ENCODE measurements at regions not wholly inside any gene's neighbourhood (a gene's known extent, or its start where the extent isn't known, plus 50 kb on each side); places are given as distances from the start of the nearest gene placed in this dataset.

GRCh38 chr13:91014696-91015095 is 332.8 kb upstream of the MIR17HG start:
- DNase-seq (ENCODE audit: low spot score), result no peak
- H3K9ac ChIP-seq (ENCODE audit: low read depth in 1 of 2, low read length in 2 of 2), result no peak overlapping the region

GRCh38 chr13:91017031-91017668 is 330.3 kb upstream of the MIR17HG start:
- DNase-seq (ENCODE audit: low spot score), result peak; percentile 46
- TF ChIP-seq GABPA (IDR thresholded peaks at IDR 0.05 in 1 of 2, conservative IDR thresholded peaks at IDR 0.05 in 1 of 2), result no peak
- no peak for TF ChIP-seq NR2F2 (IDR thresholded peaks at IDR 0.05)
- TF ChIP-seq SP1 (IDR thresholded peaks at IDR 0.05), result no peak
- peak; percentile 78 to 84 for TF ChIP-seq RAD21 (IDR thresholded peaks at IDR 0.05)
- peak; percentile 53 for TF ChIP-seq CTCF (IDR thresholded peaks at IDR 0.05; ENCODE audit: low read depth, low read length, missing input control)
- no peak for TF ChIP-seq YY1 (IDR thresholded peaks at IDR 0.05)
- no peaks in the 10 kb centered on the region for H3K4me1 ChIP-seq (ENCODE audit: control insufficient read depth in 4 of 4, insufficient read depth in 4 of 4, low read length in 3 of 4)
- no peak overlapping the region for H3K27ac ChIP-seq (ENCODE audit: low read depth in 1 of 2, low read length in 2 of 2)
- no peak overlapping the region for H3K4me3 ChIP-seq (ENCODE audit: low read depth in 1 of 3, low read length in 3 of 3)
- 40% methylated on average over 2 of the region's 2 CpGs for WGBS
- no peak overlapping the region for H3K9ac ChIP-seq (ENCODE audit: low read depth in 1 of 2, low read length in 2 of 2)
- H3K9me3 ChIP-seq (ENCODE audit: control insufficient read depth in 4 of 4, low read length in 3 of 4), result no peaks in the 10 kb centered on the region
- no peaks in the 10 kb centered on the region for H3K27me3 ChIP-seq (ENCODE audit: control insufficient read depth in 4 of 4, insufficient read depth in 4 of 4, low read length in 3 of 4)
- no peaks in the 10 kb centered on the region for H3K36me3 ChIP-seq (ENCODE audit: control insufficient read depth in 4 of 4, insufficient read depth in 3 of 4, low read depth in 1 of 4, low read length in 3 of 4)

More at GRCh38 chr13:91014696-91015095, 332.8 kb upstream of the MIR17HG start:
- no peak for TF ChIP-seq RAD21 (IDR thresholded peaks at IDR 0.05)
- no peak for TF ChIP-seq RXRA (IDR thresholded peaks at IDR 0.05)
- no peak for TF ChIP-seq EGR1 (IDR thresholded peaks at IDR 0.05; ENCODE audit: low read depth in 2 of 2)
- no peak for TF ChIP-seq REST (IDR thresholded peaks at IDR 0.05)
- TF ChIP-seq JUND (IDR thresholded peaks at IDR 0.05), result no peak
- no peak for TF ChIP-seq HNF4G (IDR thresholded peaks at IDR 0.05)
- no peak for TF ChIP-seq TAF1 (conservative IDR thresholded peaks at IDR 0.05)
- no peak for TF ChIP-seq SP1 (IDR thresholded peaks at IDR 0.05)
- no peak for TF ChIP-seq FOXA1 (IDR thresholded peaks at IDR 0.05)
- TF ChIP-seq YY1 (IDR thresholded peaks at IDR 0.05), result no peak
- TF ChIP-seq HNF4A (conservative IDR thresholded peaks at IDR 0.05), result no peak
- no peak for TF ChIP-seq ATF3 (IDR thresholded peaks at IDR 0.05)
- TF ChIP-seq FOXA2 (IDR thresholded peaks at IDR 0.05), result no peak
- Histone ChIP-seq H3K36me3 (ENCODE audit: control insufficient read depth in 4 of 4, insufficient read depth in 3 of 4, low read depth in 1 of 4, low read length in 3 of 4) (no peaks in the 10 kb centered on the region), H3K4me1 (ENCODE audit: control insufficient read depth in 4 of 4, insufficient read depth in 4 of 4, low read length in 3 of 4) (no peaks in the 10 kb centered on the region), H3K4me3 (ENCODE audit: low read depth in 1 of 3, low read length in 3 of 3) (no peak overlapping the region), H3K9me3 (ENCODE audit: control insufficient read depth in 4 of 4, low read length in 3 of 4) (no peaks in the 10 kb centered on the region), H3K27me3 (ENCODE audit: control insufficient read depth in 4 of 4, insufficient read depth in 4 of 4, low read length in 3 of 4) (no peaks in the 10 kb centered on the region), H3K27ac (ENCODE audit: low read depth in 1 of 2, low read length in 2 of 2) (no peak overlapping the region)
- WGBS, result 60% methylated on average over 3 of the region's 3 CpGs

Data from liver (tissue), 8 donors.